Neural cell (in vitro differentiated cells): ENCODE measurements at regions not wholly inside any gene's neighbourhood (a gene's known extent, or its start where the extent isn't known, plus 50 kb on each side); places are given as distances from the start of the nearest gene placed in this dataset.

Experiments
- H2AFZ ChIP-seq: fragments of 200-600, 300-800 bp; sonication (generic), shearing (Covaris generic); 2 replicates; pipeline ENCODE4 v1.6.0; 2014; ENCODE audit warnings: low read depth, mild to moderate bottlenecking, antibody characterized with exemption, low read length, moderate library complexity
- H3F3A ChIP-seq: fragments of 200-600 bp; shearing (Covaris generic); 2 replicates; pipeline ENCODE4 v1.6.1; 2016; ENCODE audit warnings: mild to moderate bottlenecking, moderate library complexity, mixed read lengths, antibody characterized with exemption, low read length; ENCODE audit not compliant: insufficient read depth, poor library complexity, severe bottlenecking
- H3K27ac ChIP-seq: fragments of 200-600, 300-800 bp; sonication (generic), shearing (Covaris generic); 2 replicates; pipeline ENCODE4 v1.5.1; 2014; ENCODE audit warnings: mild to moderate bottlenecking, low read length, moderate library complexity
- H3K27me3 ChIP-seq: fragments of 300-800, 200-600 bp; sonication (generic), shearing (Covaris generic); 2 replicates; pipeline ENCODE4 v1.6.0; 2014; ENCODE audit warnings: mild to moderate bottlenecking, low read depth, low read length, moderate library complexity; ENCODE audit not compliant: insufficient read depth
- H3K36me3 ChIP-seq: fragments of 300-800, 200-600 bp; sonication (generic), shearing (Covaris generic); 2 replicates; pipeline ENCODE4 v1.5.1; 2014; ENCODE audit warnings: mild to moderate bottlenecking, antibody characterized with exemption, low read length, moderate library complexity; ENCODE audit not compliant: insufficient read depth
- H3K4me2 ChIP-seq: fragments of 300-800, 200-600 bp; sonication (generic), shearing (Covaris generic); 2 replicates; pipeline ENCODE4 v1.6.0; 2014; ENCODE audit warnings: mild to moderate bottlenecking, low read length
- H3K4me3 ChIP-seq: fragments of 300-800, 200-600 bp; sonication (generic), shearing (Covaris generic); 2 replicates; pipeline ENCODE4 v1.5.1; 2014; ENCODE audit warnings: mild to moderate bottlenecking, low read length, moderate library complexity
- H3K79me2 ChIP-seq: fragments of 200-600 bp; shearing (Covaris generic); replicated peaks from 2 replicates; pipeline ENCODE4 v1.6.0; 2014; ENCODE audit warnings: mild to moderate bottlenecking, low read length, moderate library complexity; ENCODE audit not compliant: insufficient read depth
- H3K9ac ChIP-seq: fragments of 300-800, 200-600 bp; sonication (generic), shearing (Covaris generic); 2 replicates; pipeline ENCODE4 v1.6.1; 2016; ENCODE audit warnings: mild to moderate bottlenecking, low read length, mixed read lengths
- H3K9me2 ChIP-seq: fragments of 200-600 bp; shearing (Covaris generic); 2 replicates; pipeline ENCODE4 v1.6.1; 2016; ENCODE audit warnings: mild to moderate bottlenecking, low read length, mixed read lengths; ENCODE audit not compliant: insufficient read depth
- H3K9me3 ChIP-seq: fragments of 200-600, 300-800 bp; sonication (generic), shearing (Covaris generic); 2 replicates; pipeline ENCODE4 v1.6.1; 2016; ENCODE audit warnings: mild to moderate bottlenecking, mixed run types, low read length, moderate library complexity, mixed read lengths
- H4K20me1 ChIP-seq: fragments of 200-600 bp; shearing (Covaris generic); 2 replicates; pipeline ENCODE4 v1.6.1; 2016; ENCODE audit warnings: mild to moderate bottlenecking, mixed run types; ENCODE audit not compliant: insufficient read depth
- EP300 ChIP-seq: fragments of 450-650 bp; conservative IDR thresholded peaks from 2 replicates; pipeline ENCODE4 v1.6.1; 2014; ENCODE audit warnings: antibody characterized with exemption, mild to moderate bottlenecking, moderate library complexity; ENCODE audit not compliant: poor library complexity, severe bottlenecking
- EZH2 ChIP-seq: fragments of 200-600, 300-800 bp; shearing (Covaris generic), sonication (generic); IDR thresholded peaks from 2 replicates; pipeline ENCODE4 v1.6.1; 2014; ENCODE audit warnings: antibody characterized with exemption, low read length, borderline replicate concordance, mild to moderate bottlenecking; ENCODE audit not compliant: insufficient read depth, poor library complexity, severe bottlenecking
- MXI1 ChIP-seq: fragments of 450-650 bp; conservative IDR thresholded peaks from 2 replicates; pipeline ENCODE4 v1.6.1; 2014; ENCODE audit warnings: antibody characterized with exemption, mild to moderate bottlenecking; ENCODE audit not compliant: poor library complexity, severe bottlenecking
- RAD21 ChIP-seq: fragments of 450-650 bp; conservative IDR thresholded peaks from 2 replicates; pipeline ENCODE4 v1.6.1; 2014; ENCODE audit warnings: antibody characterized with exemption, mild to moderate bottlenecking, moderate library complexity
- SMC3 ChIP-seq: fragments of 450-650 bp; conservative IDR thresholded peaks from 2 replicates; pipeline ENCODE4 v1.6.1; 2014; ENCODE audit warnings: antibody characterized with exemption, mild to moderate bottlenecking, moderate library complexity; ENCODE audit not compliant: poor library complexity
- TF ChIP-seq, protein P1 (sequence below): IDR thresholded peaks from 2 replicates; pipeline ENCODE4 v1.6.1; 2012; ENCODE audit warnings: borderline replicate concordance
- TF ChIP-seq, protein P2 (sequence below): fragments of 450-650 bp; IDR thresholded peaks from 2 replicates; pipeline ENCODE4 v1.5.1; 2014; ENCODE audit warnings: antibody characterized with exemption, mild to moderate bottlenecking, moderate library complexity; ENCODE audit not compliant: poor library complexity, severe bottlenecking

DNA sequence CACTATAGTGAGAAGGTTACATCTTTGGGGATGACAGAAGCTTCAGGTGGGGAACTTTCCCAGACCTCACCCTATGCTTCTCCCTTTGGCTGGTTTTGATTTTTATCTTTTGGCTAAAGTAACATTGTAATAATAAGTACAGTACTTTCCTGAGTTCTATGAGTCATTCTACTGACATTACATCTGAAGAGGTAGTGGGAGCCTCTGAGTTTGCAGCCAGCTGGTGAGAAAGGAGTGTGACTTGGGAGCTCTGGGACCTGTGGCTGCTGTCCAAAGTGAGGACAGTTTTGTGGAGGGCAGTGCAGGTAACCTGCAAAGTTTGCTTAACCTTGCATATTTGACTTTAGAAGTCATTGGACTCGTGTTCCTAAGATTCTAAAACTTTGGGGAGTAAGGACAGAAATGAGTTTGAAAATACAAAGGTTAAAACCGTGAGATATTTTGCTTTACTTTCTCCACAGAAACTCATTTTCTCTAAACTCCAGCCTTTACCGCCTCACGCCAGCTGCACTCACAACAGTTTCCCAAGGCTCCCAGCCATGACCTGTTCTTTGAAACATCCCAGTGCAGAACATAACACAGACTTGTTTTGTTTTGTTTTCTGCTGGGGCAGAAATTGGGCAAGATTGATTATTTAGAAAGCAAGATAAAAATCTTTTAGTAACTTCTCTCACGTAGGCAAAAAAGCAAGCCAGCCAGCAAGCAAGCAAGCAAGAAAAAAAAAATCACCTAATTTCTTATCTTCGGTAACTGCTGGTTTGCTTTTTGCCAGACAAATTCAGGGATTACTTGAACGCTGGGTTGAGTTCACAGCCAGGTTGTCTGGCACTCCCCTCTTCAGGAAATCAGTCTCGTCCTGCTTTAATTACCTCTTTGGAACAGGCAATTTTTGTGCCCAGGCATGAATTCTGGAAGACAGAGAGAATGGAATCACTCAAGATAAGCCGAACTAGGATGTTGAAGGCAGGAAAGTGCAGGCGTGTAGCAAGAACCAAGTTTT, 478.3 kb upstream of the ISX start:
- Histone ChIP-seq H3F3A (no peaks in the 10 kb centered on the region), H3K4me3 (no peak overlapping the region), H3K9ac (no peak overlapping the region), H3K27me3 (no peaks in the 10 kb centered on the region), H3K9me3 (no peaks in the 10 kb centered on the region), H3K36me3 (no peaks in the 10 kb centered on the region), H3K27ac (no peak overlapping the region), H3K9me2 (no peaks in the 10 kb centered on the region), H3K4me2 (no peak overlapping the region), H2AFZ (no peak overlapping the region), H3K79me2 (no peaks in the 10 kb centered on the region), H4K20me1 (no peaks in the 10 kb centered on the region)
- TF ChIP-seq RAD21 (no peak), EZH2 (no peak)

DNA sequence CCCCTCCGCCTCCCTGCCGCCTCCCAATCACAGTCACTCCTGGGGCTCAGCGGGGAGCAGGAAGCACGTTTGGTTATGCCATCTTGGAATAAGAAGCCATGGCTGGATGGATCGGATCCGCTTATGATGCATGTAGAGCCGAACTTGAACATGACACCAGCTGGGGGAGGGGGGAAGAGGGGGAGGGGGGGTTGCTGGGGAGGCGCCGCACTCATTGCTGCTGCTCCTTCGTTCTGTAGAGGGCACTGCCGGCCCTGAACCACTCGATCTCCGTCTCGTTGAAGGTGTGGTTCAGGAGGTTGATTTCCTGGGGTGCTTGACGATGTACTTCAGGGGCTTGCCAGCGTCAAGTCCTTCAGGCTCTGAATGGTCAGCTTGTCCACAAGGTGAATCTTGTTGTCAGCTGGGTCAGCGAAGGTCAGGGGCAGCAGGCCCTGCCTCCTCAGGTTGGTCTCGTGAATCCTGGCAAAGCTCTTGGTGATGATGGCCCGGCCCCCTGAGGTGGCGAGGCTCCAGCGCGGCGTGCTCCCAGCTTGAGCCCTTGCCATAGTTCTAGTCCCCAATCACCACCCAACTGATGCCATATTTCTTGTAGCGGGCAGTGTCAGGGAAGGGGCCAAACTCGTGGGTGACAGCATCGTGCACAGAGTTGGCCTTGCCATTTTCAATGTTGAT, 476.9 kb upstream of the ISX start:
- Histone ChIP-seq H3K36me3 (no peaks in the 10 kb centered on the region), H3K79me2 (no peaks in the 10 kb centered on the region), H4K20me1 (no peaks in the 10 kb centered on the region), H3K9me2 (no peaks in the 10 kb centered on the region), H3K27ac (no peak overlapping the region), H3K4me3 (no peak overlapping the region), H3K27me3 (no peaks in the 10 kb centered on the region), H3K4me2 (no peak overlapping the region), H3K9me3 (no peaks in the 10 kb centered on the region), H3K9ac (no peak overlapping the region), H3F3A (no peaks in the 10 kb centered on the region), H2AFZ (no peak overlapping the region)
- no peak for TF ChIP-seq MXI1
- TF ChIP-seq SMC3, result no peak
- TF ChIP-seq, protein P1, sequence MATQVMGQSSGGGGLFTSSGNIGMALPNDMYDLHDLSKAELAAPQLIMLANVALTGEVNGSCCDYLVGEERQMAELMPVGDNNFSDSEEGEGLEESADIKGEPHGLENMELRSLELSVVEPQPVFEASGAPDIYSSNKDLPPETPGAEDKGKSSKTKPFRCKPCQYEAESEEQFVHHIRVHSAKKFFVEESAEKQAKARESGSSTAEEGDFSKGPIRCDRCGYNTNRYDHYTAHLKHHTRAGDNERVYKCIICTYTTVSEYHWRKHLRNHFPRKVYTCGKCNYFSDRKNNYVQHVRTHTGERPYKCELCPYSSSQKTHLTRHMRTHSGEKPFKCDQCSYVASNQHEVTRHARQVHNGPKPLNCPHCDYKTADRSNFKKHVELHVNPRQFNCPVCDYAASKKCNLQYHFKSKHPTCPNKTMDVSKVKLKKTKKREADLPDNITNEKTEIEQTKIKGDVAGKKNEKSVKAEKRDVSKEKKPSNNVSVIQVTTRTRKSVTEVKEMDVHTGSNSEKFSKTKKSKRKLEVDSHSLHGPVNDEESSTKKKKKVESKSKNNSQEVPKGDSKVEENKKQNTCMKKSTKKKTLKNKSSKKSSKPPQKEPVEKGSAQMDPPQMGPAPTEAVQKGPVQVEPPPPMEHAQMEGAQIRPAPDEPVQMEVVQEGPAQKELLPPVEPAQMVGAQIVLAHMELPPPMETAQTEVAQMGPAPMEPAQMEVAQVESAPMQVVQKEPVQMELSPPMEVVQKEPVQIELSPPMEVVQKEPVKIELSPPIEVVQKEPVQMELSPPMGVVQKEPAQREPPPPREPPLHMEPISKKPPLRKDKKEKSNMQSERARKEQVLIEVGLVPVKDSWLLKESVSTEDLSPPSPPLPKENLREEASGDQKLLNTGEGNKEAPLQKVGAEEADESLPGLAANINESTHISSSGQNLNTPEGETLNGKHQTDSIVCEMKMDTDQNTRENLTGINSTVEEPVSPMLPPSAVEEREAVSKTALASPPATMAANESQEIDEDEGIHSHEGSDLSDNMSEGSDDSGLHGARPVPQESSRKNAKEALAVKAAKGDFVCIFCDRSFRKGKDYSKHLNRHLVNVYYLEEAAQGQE, result no peak
- no peak for TF ChIP-seq RAD21
- TF ChIP-seq, protein P2, sequence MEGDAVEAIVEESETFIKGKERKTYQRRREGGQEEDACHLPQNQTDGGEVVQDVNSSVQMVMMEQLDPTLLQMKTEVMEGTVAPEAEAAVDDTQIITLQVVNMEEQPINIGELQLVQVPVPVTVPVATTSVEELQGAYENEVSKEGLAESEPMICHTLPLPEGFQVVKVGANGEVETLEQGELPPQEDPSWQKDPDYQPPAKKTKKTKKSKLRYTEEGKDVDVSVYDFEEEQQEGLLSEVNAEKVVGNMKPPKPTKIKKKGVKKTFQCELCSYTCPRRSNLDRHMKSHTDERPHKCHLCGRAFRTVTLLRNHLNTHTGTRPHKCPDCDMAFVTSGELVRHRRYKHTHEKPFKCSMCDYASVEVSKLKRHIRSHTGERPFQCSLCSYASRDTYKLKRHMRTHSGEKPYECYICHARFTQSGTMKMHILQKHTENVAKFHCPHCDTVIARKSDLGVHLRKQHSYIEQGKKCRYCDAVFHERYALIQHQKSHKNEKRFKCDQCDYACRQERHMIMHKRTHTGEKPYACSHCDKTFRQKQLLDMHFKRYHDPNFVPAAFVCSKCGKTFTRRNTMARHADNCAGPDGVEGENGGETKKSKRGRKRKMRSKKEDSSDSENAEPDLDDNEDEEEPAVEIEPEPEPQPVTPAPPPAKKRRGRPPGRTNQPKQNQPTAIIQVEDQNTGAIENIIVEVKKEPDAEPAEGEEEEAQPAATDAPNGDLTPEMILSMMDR, result no peak
- no peak for TF ChIP-seq EZH2
- no peak for TF ChIP-seq EP300
